ENCODE measurements at regions not wholly inside any gene's neighbourhood (a gene's known extent, or its start where the extent isn't known, plus 50 kb on each side); places are given as distances from the start of the nearest gene placed in this dataset.
A peak's percentile ranks its signal among the peaks of the same experiment; 100 is the strongest.

DNA sequence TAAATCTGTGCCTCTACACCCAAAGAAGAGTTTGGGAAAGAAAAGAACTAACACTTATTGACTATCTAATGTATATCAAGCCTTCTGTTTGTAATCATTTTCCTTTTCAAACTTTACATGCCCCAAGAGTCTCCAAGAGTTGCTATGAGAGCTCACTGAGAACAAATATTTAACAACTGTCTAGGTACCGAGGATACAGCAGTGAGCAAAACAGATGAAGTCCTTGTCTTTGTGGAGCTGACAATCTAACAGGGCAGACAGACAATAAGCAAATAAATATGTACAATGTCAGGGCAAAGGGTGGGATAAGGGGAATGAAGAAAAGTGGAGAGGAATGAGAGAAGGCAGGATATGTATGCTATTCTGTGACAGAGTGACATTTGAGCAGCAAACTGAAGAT is 64.8 kb upstream of the KSR1 start:
- DNase-seq (ENCODE audit: low read depth): no peak

DNA sequence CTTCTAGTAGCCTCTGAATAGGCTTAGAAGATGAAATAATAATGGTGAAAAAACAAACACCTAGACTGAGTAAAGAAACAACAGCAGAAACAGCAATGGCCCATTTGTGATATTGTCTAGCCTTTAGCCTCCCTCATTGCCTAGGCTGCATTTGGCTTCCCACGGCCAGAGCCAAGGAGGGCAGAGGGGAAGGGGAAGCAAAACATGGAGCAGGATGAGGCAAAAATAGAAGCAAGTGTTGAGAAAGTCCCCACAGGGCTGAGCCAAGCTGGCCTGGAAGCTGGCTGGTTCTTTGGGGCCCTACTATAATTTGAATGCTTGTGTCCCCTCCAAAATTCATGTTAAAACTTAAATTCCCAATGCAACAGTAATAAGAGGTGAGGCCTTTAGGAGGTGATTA is 60.2 kb upstream of the KSR1 start:
- DNase-seq (ENCODE audit: low read depth): no peak

DNA sequence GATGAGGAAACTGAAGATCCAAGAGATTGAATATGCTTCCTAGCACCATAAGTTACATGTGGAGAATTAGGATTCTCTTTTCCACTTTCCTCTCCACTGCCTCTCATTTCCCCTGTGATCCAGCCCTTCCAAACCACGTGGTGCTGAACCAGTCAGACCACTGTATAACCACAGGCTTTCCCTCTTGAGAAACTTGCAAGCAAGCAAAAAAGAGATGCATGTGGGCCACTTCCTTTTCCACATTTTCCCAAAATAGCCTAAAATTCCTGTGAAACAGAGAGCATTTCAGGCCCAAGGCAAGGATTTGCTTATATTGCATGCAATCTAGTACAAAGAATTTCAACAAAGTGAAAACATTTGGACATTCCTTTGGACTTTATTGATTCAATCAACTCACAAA is 59.3 kb upstream of the KSR1 start:
- DNase-seq (ENCODE audit: low read depth): peak; percentile 7

DNA sequence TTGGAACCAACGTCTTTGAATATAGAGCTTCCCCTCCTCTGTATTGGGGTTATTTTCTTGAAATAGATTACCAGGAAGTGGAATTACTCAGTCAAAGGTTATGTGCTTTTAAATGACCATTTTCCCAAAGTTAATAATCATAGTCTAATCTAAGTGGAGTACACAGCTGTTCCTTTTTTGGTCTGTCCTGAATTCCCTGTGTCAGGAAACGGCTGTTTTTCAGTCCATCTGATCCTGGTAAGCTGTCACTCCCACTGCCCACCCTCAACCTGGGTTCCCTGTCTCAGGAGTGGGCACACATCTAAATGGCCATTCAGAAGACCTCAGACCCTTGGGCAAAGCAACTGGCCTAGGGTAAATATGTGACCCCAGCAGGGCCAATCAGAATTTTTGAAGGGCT is 57.6 kb upstream of the KSR1 start:
- DNase-seq (ENCODE audit: low read depth): no peak

DNA sequence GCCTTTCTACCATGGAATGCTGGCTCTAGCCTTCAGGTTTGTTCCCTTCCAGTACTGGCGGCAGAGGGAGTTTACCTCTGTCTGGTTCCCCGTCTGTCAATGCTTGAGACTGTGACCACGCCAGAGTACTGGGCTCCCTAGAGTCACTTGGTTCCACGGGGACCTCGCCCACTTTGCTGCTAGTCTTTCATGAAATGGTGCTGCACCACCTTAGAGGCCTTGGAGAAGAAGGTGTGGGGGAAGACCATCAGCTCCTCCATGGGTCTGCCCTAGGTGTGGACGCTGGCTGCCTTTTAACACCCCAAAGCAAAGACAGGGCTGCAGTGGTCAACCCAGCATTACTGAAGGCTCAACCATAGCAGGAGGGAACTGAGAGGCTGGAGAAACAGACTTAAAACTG is 55.3 kb upstream of the KSR1 start:
- DNase-seq (ENCODE audit: low read depth): no peak

DNA sequence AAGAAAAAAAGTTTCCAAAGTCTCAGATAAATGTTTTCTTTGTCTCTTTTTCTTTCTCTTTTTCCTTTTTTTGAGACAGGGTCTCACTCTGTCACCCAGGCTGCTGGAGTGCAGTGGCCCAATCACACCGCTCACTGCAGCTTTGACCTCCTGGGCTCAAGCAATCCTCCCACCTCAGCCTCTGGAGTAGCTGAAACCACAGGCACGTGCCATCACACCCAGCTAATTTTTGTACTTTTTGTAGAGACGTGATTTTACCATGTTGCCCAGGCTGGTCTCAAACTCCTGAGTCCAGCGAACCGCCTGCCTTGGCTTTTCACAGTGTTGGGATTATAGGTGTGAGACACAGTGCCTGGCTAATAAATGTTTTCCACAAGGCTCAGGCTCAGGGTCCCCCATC is 53.3 kb upstream of the KSR1 start:
- DNase-seq (ENCODE audit: low read depth): no peak

DNA sequence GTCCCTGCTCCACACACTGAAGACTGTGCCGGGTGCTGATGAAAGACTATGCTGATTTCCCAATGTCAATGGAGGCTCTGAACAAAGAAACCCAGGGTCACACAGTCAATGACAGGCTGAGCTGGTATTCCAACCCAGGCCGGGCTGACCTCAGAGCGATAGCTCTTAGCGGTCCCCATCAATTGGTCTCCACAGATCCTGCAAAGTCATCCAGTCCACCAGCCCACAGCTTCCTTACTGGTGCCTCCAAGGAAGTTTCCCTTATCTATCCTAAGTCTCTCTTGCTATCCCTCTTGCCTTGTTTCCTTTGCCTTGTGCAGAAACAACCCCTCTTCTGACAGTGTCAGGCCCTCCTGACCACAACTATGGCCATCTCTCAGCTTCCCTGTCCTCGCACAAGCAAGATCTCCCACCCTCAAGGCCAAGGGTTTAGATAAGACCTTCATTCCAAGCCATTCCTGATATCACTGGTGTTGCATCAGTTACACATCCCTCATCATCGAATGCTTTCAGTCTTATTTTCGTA is 52.7 kb upstream of the KSR1 start:
- DNase-seq (ENCODE audit: low read depth): no peak

DNA sequence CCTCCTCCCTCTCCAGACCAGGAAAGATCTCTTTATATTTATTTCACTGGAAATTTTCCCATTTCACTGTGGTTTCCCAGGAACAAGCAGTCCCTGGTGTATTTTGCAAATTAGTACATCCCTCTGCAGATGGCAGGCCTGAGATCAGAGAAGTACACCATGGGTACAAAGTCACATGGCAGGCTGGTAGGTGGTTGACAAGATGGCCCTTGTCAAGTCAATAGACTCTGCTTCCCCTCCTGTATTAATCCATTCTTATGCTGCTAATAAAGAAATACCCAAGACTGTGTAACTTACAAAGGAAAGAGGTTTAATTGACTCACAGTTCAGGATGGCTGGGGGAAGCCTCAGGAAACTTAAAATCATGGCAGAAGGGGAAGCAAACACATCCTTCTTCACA is 51.6 kb upstream of the KSR1 start:
- DNase-seq (ENCODE audit: low read depth): no peak
